Activated CD4-positive, alpha-beta T cell treated with anti-CD3 and anti-CD28 coated beads, Interleukin-2, amount 50 U/mL, for 24 hours (primary cell): ENCODE measurements at regions not wholly inside any gene's neighbourhood (a gene's known extent, or its start where the extent isn't known, plus 50 kb on each side); places are given as distances from the start of the nearest gene placed in this dataset.
"Not testable (repeated sequence)": the region's sequence is repeated elsewhere in the genome, so short reads cannot be mapped to it uniquely, and the experiment has no call there.

Experiments
- DNase-seq, 2 donors: peaks; one replicate each; pipeline ENCODE4 v3.0.0-alpha.2; 2020; ENCODE audit warnings: low read depth in 1 of 2, low spot score in 1 of 2

DNA sequence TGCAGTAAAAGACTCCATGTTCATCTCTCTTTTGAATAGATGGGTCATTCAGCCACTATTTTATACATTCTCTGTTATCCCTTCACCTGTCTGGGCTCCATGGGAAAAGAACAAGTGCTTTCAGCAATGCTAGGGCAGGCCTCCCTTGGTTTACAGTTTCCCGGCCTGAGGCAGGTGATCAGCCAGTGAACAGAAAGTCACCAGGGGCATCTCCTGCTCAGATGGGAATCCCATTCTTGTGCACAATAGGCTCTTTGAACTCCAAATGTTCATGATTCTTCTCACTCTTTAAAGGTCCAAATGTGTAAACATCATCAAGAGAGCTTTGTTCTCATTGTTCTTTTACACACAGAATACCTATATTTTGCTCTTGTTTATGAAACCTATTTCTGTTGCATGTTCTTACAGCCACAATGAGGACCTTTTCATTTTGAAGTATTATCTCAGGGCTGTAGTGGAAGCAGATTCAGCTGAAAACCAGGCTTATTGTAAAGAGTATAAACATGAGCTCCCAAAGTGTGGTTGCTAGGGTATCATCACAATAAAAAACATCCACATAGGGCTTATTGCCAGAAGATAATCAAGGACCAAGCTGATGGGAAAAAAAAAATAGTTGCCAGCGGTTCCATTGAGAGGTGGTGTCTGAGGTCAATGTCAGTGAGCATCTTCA lies 267.1 kb upstream of the SGK1 start:
- DNase-seq, result no peak

DNA sequence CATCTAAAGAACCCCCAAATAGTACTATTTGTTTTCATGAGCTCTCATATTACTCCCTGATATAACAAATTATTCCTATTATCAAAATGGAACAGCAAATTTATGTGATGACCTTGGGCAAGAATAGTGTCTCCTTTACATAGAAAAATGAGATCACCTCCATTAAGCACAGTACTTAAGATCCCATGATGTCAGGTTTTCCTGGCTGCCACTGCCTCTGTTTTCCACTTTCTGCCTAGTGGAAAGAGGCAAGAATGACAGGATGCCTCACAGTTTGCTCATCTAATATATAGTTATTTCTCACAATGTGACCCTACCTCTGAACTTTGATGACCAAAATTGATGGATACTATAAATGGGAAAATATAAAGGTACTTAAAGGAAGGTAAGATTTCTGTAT lies 260.1 kb upstream of the SGK1 start:
- no peak for DNase-seq

DNA sequence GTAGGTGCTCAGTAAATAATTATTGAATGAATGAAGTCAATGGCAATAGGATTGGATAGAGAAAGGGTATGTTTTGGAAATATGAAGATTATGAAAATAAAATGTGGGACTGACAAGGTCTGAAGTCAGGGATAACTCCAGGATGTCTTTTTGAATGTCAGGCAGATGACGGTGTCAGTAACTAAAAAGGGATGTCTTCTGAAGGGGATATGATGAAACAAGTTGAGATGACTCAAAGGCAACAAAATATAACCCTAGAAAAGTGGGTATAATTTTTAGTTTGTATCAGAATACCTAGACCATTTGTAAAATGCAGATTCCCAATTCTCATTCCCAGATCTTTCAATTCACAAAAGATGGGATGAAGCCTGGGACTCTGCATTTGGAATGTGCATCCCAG lies 257.3 kb upstream of the SGK1 start:
- DNase-seq, result no peak

DNA sequence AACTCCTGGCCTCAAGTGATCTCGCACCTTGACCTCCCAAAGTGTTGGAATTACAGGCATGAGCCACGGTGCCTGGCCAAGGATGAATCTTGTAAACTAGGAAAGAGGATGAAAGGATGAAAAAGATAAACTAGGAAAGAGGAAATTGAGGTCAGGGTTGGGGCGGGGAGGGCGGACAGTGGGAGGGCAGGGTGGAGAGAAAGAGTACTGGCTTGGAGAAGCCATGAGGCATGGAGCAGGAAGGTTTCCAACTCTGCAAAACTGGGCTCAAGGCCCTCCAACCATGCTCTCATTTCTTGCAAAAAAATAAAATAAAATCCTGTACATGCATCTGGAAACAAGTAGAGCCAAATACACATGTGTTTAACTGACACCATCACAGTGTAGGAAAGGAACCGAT lies 256.6 kb upstream of the SGK1 start:
- no peak for DNase-seq

DNA sequence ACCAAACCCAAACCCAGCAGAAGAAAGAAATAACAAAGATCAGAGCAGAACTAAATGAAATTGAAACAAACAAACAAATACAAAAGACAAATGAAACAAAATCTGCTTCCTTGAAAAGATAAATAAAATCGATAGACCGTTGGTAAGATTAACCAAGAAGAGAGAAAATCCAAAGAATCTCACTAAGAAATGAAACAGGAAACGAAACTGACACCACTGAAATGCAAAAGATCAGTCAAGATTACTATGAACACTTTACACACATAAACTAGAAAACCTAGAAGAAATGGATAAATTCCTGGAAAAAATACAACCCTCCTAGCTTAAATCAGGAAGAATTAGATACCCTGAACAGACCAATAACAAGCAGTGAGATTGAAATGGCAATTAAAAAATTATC lies 252.1 kb upstream of the SGK1 start:
- not testable (repeated sequence) for DNase-seq

DNA sequence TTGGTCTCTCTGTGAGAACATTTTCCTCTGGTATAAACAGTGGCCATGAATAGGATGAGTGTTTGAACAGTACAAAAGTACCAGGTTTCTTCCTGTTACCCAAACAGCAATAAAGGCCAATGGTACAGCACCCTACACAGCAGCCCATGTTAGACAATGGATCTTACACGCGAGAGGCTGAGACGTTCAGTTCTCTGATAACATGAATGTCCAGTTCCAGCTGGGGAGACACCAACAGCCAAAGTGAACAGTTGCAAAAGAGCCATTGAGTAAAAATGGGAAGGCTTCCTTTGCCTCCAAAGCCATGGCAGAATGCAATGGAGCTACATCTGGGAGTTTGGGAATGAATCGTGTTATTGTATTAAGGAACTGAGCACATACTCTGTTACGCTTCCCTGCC lies 246.8 kb upstream of the SGK1 start:
- DNase-seq, result no peak

DNA sequence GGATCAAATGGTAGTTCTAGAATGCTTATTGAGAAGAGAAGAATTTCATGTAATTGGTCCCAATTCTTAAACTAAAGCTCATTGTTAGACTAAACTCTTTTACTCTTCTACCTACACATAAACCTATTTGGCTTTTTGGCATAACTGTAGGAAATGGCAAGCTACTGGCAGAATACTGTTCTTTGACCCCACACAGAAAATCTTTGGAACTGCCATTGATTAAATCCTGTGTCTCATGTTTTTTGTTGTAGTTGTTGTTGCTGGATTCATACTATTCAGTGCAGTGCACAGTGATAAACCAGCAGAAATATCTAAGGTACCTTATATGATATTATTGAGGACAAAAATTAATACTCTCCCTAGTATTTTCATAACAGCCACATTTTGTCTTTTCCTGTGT lies 242.1 kb upstream of the SGK1 start:
- DNase-seq, result no peak

DNA sequence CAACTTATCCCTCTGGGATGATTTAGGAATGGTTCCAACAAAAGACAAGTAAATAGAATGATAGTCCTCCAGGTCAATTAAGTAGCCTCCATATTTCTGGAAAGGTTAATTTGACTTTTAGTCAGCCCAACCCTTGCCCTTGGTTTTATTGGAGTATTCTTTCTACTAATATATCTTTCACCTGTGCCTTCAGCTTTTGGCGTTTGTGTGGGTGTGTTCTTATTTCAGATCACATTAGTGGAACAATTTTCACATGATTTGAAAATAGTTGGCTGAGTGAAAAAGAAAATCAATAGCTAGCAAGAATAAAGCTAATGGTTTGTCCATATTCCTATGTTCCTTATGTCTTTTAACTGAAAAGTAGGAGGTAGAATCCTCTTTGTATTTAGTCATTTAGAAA lies 239.6 kb upstream of the SGK1 start:
- no peak for DNase-seq

DNA sequence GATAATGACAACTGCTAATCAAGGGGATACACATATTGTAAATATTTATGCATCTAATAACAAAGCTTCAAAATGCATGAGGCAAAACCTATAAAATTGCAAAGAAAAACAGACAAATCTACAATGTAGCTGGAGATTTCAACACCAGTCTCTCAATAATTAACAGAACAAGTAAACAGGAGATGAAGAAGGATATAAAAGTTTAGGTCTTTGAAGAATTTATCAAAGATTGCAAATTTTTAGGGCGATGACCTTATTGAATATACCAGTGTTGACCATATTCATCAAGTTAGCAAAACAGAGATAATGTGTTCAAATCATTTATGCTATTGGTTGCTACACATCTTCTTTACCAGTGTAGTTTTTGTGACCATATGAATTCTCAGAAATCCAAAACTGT lies 237.8 kb upstream of the SGK1 start:
- DNase-seq, result no peak

DNA sequence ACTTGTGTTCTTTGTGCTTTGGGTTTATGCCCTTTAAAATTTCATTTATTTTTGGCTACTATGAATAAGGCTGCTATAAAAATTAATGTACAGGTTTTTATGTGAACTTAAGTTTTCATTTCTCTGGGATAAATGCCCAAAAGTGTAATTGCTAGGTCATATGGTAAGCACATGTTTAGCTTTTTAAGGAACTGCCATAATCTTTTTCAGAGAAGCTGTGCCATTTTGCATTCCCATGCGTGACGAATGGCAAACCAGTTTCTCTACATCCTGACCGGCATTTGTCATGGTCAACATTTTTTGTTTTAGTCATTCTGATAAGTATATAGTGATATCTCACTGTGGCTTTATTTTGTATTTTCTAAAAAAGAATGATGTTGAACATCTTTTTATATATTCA lies 236.0 kb upstream of the SGK1 start:
- no peak for DNase-seq

DNA sequence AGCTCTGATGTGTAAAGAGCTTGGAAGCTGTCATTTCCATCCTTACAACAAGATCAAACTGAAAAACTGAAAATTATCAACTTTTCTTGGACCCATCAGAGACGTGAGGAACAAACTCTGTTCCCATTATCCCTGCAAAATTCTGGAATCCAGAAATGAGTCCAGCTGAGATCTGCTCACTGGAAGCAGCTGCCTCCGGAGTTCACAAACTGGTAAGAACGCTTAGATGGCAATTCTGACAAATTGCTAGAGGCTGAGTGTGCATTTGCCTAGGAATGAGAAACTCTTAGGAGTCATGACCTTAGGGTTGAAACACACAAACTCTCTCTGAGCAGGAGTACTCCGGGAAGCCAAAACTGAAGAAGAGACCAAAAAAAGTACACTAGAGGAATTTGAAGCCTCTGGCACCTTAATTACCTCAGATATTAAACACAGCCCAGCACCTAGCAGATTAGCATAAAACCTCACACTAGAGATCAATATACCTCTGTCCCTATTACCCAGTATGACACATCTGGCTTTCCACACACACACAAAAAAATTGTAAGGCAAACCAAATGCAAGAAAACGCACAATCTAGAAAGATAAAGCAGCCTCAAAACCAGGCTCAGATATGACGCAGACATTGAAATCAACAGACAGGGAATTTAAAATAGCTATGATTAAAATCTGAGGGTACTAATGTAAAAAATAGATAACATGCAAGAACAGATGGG lies 233.5 kb upstream of the SGK1 start:
- DNase-seq, result no peak

DNA sequence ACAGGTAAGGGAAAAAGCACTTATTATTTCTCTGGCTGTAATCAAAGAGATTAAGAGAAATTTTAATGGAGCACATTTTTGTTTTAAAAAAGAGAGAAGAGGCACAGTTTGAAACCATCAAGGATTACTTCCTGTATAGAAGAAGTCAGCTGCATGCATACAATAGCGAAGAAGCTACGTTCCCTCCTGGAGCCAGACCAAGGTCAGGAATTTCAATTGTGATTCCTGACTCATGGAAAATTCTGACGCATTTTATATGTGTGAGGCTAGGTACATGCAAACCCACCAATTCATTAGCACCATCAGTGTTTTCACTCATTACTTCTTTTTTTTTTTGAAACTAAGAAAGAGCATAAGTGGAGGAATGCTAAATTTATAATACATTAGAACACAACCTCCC lies 232.7 kb upstream of the SGK1 start:
- DNase-seq, result no peak

DNA sequence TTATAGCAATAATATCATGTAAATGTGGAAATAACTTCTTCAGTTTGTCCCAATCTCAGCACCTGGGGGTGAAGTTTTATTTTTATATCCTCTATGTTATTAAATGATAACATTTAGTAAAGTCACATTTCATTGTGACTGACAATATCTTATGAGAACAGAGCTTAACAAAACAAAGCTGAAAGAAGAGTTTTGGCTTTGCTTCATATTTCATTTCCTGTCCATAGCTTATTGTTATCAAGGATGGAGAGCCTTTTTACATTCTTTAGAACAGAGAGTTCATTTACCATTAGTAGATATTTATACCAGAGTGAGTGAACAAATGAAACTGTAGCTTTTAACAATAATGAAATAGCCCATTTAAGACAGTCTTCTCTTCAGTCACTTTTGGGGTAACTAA lies 231.9 kb upstream of the SGK1 start:
- DNase-seq, result no peak

DNA sequence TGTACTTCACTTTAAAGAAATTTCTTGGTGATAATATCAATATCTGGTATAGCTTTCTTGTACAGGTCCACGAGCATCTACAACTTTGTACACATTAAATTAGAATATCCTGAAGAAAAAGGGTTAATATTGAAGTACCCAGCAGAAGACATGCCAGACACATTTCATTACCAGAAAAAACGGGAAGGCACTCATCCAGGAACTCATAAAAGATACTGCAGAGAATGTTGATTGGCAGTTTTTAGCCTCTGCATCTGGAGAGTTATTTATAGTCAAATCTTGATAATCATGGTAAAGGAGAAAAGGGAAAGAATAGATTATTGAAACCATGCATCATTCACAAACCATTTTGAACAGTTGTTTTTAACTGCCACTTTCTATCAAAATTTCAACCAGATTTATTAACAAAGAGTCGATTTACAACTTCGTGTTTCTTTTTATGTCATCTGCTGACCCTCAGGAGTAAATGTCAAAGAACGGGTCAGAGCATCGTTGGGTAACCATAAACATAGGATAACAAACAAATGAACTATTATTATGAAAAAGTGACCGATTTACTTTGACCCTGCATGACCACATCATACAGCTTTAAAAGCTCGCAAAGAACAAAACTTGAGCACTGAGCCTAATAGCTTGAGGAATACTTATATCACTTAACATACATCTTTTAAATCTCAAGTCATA lies 229.2 kb upstream of the SGK1 start:
- no peak for DNase-seq

DNA sequence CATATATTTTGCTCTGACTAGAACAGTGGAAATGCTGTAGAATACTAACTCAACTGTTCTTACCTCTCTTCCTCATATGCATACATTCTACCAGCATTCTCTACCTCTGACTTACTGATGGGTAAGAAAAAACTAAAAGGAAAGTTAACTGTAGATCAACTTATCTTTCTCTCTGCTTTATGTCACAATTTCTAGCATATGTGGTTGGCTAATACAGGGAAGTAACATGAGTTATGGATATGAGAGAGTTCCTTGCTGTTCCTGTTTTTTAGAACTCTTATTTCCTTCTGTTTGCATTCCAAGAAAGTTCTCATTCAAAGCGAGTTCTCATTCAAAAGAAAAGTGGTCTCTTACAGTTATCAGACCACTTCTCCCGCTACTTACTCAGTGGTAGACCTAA lies 226.8 kb upstream of the SGK1 start:
- DNase-seq, result no peak

DNA sequence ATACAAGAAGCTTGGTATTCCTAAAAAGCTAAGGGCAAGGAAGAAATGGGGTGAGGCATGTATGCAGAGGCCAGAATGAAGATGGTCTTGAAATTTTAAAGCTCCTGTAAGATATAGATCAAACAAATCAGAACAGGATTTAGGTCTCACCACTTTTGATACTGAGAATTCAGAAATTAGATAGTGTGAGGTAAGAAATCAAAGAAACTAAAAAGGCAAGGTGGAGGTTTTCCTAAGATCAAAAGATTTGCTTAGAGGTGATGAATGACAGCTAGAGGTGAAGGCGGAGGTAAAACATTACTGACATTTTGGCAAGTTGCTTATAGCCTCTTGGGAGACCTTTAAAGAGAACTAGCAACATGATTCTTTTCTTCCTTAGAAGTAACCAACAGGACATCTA lies 225.2 kb upstream of the SGK1 start:
- no peak for DNase-seq

DNA sequence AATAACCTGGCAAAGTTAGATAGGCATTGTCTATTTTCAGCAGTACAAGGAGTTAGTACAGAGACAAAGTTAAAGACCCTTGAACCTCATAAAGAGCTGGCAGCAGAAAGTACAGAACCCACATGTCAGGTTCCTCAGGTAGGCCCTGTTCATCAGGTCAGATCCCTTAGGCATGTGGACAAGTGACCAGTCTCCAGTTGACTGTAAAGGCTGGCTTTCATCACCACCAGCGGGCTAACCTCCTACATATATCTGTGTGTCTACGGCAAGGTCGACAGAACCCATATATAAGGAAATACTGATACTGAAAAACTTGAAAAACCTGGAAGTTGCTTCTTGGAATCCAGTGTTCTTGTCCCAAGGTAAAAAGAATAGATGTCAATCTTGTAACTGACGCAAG lies 223.1 kb upstream of the SGK1 start:
- DNase-seq, result no peak

DNA sequence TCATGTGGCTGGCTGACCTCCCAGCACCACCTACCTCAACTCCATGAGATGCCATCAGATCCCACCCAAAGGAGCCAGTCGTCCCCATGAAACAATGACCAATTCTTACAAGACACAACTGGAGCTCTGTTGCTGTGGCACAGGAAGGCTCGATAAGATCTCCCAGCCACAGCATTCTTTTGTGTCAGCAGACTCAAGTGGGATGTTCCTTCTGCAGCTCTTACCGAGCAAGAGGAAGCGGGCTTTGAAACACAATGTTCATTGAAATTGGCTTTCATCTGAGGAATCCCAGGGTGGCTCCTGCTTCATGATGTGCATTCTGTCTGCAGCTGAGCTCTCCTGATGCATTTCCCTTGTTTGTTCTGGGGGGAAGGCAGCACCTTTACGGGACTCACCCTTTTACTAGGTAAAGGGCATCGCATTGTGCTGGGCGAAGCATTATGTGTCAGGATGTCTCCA lies 222.0 kb upstream of the SGK1 start:
- DNase-seq, result no peak

DNA sequence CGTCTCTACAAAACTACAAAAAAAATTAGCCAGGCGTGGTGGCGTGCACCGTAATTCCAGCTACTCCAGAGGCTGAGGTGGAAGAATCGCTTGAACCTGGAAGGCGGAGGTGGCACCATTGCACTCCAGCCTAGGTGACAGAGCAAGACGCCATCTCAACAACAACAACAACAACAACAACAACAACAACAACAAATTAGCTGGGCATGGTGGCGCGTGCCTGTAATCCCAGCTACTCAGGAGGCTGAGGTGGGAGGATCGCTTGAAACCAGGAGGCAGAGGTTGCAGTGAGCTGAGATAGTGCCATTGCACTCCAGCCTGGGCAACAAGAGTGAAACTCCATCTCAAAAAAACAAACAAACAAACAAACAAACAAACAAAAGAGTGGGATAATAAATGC lies 219.9 kb upstream of the SGK1 start:
- not testable (repeated sequence) for DNase-seq

DNA sequence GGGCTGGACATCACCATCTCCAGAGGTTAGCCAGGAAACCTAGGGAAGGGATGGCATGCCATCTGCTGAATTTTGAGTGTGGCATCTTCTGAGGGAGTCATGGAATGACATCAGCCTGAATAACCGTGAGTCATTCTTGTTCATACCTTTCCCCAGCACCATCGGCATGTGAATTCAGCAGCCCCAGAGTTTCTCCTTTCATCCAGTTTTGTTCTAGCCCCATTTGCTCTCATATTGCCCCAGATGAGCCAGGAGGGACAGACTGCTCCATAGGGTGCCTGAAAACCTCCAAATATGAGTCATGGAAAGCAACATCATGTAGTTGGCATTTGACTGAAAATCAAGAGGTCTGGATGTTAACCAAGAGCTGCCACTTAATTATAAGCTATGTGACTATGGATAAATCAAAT lies 219.2 kb upstream of the SGK1 start:
- DNase-seq, result no peak

DNA sequence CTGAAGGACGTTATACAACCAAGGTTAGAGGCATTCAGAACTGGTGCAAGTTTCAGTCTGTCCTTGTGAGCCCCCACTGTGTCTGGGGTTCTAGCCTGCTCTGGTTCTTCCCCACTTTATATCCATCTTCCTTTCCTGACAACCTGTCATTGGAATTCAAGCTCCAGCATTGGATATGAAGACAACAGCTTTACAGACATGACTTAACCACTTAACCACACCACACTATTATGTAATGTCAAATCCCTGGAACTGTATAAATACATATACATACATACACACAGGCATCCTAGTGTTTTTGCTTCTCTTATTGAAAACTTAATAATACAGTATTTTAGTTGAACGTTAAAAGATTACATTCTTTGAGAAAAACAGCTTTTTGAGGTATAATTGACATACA lies 217.9 kb upstream of the SGK1 start:
- DNase-seq, result no peak

DNA sequence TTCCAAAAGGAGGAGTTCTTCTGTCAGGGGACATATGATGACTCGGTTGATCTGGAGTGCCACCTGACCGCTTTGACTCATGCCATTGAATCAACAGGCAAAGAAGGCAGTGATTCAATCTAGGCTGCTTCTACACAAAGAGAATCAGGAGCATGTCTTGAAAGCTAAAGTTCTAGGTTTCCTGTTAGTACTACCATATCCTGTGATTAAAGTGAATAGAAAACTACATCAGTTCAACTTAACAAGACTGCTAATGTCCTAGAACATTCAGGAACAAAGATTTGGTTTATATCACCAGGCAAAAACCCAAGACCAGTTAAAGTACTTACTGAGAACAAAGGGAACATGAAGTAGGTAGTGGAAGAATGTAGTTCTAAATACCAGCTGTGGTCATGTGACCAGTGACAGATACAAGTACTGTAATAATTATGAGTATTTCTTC lies 216.8 kb upstream of the SGK1 start:
- no peak for DNase-seq
